GM12878 (cell line): ENCODE measurements at regions not wholly inside any gene's neighbourhood (a gene's known extent, or its start where the extent isn't known, plus 50 kb on each side); places are given as distances from the start of the nearest gene placed in this dataset.

Experiments
- ATAC-seq: fragments of 200-7000 bp; cut with Tn5 transposase; 3 replicates; pipeline ENCODE4 v1.9.1; 2020; ENCODE audit warnings: mild to moderate bottlenecking, moderate library complexity
- BruUV-seq: library from RNA; stranded (reverse); fragments of 400-500 nt; replicated peaks from 2 replicates; lab custom pipeline; 2021; lab: Mats Ljungman, UMichigan
- CTCF ChIA-PET: fragments of 300-600 bp; sonication (Branson Sonifier 250); formaldehyde crosslinking; extraction: SDS; loops from one replicate; lab custom pipeline; 2021; ENCODE audit warnings: inconsistent platforms; lab: Yijun Ruan, JAX
- POLR2A ChIA-PET: fragments of 350-600 bp; formaldehyde crosslinking; extraction: SDS; loops from one replicate; lab custom pipeline; 2021; ENCODE audit warnings: inconsistent platforms; lab: Charles Lee
- RAD21 ChIA-PET: fragments of 300-600 bp; sonication (Branson Sonifier 250); formaldehyde crosslinking; loops from one replicate; lab custom pipeline; 2023; ENCODE audit warnings: antibody characterized with exemption; ENCODE audit not compliant: unreplicated experiment; lab: Charles Lee
- SMC1A ChIA-PET: fragments of 300-600 bp; sonication (Branson Sonifier 250); formaldehyde crosslinking; loops from one replicate; lab custom pipeline; 2023; ENCODE audit not compliant: unreplicated experiment, uncharacterized antibody; lab: Charles Lee
- DNase-seq: peaks from one replicate; pipeline ENCODE4 v3.0.0-alpha.2; 2011; ENCODE audit warnings: low read depth, low spot score
- FAIRE-seq: peaks from 3 replicates; lab custom pipeline; 2011; peaks lifted over from hg19 to GRCh38; lab: Jason Lieb, UNC
- H2AFZ ChIP-seq: 2 replicates; pipeline ENCODE4 v1.6.0; 2011; ENCODE audit warnings: low read depth, low read length, control low read depth; ENCODE audit not compliant: control insufficient read depth
- H3K27ac ChIP-seq: 2 replicates; pipeline ENCODE4 v1.5.1; 2011; ENCODE audit warnings: control low read depth; ENCODE audit not compliant: control insufficient read depth, insufficient read depth
- H3K27me3 ChIP-seq, 2 experiments: replicated peaks in 1 of 2; 2 replicates each; pipeline versions ENCODE4 v1.6.0 to v1.6.1; 2011; ENCODE audit warnings: low read length in 1 of 2; ENCODE audit not compliant: control insufficient read depth in 2 of 2, insufficient read depth in 2 of 2
- H3K36me3 ChIP-seq, 2 experiments: 2 replicates each; pipeline ENCODE4 v1.5.1; 2011; ENCODE audit warnings: low read length in 1 of 2; ENCODE audit not compliant: control insufficient read depth in 2 of 2, insufficient read depth in 2 of 2
- H3K4me1 ChIP-seq: 2 replicates; pipeline ENCODE4 v1.6.1; 2011; ENCODE audit warnings: mild to moderate bottlenecking, low read length, moderate library complexity, mixed read lengths; ENCODE audit not compliant: control insufficient read depth, insufficient read depth
- H3K4me2 ChIP-seq: 2 replicates; pipeline ENCODE4 v1.6.0; 2011; ENCODE audit warnings: control low read depth; ENCODE audit not compliant: control insufficient read depth, insufficient read depth
- H3K4me3 ChIP-seq: fragments of 200-600 bp; sonication (generic); 2 replicates; pipeline ENCODE4 v1.5.1; 2016
- H3K79me2 ChIP-seq: 2 replicates; pipeline ENCODE4 v1.6.0; 2011; ENCODE audit warnings: low read length; ENCODE audit not compliant: control insufficient read depth, insufficient read depth
- H3K9ac ChIP-seq: 2 replicates; pipeline ENCODE4 v1.8.0; 2011; ENCODE audit warnings: low read length, control low read depth, mixed read lengths; ENCODE audit not compliant: control insufficient read depth, insufficient read depth
- H3K9me3 ChIP-seq: replicated peaks from 3 replicates; pipeline ENCODE4 v1.5.1; 2011; ENCODE audit warnings: mild to moderate bottlenecking, low read length; ENCODE audit not compliant: control insufficient read depth, insufficient read depth
- H4K20me1 ChIP-seq: 2 replicates; pipeline ENCODE4 v1.6.0; 2011; ENCODE audit not compliant: control insufficient read depth, insufficient read depth
- BCL11A ChIP-seq: IDR thresholded peaks from 2 replicates; pipeline ENCODE4 v1.6.1; 2011; ENCODE audit warnings: low read depth, low read length
- CEBPZ ChIP-seq: fragments of 150-350 bp; IDR thresholded peaks from 2 replicates; pipeline ENCODE4 v1.6.1; 2016; ENCODE audit warnings: low read depth, low read length
- DPF2 ChIP-seq: fragments of 450-650 bp; IDR thresholded peaks from 2 replicates; pipeline ENCODE4 v1.6.1; 2017; ENCODE audit warnings: mild to moderate bottlenecking
- IKZF1 ChIP-seq: fragments of 450-650 bp; conservative IDR thresholded peaks from 2 replicates; pipeline ENCODE4 v1.6.1; 2017; ENCODE audit warnings: antibody characterized with exemption, mild to moderate bottlenecking
- KAT2A ChIP-seq: conservative IDR thresholded peaks from 2 replicates; pipeline ENCODE4 v1.6.1; 2011; ENCODE audit warnings: low read depth, low read length; ENCODE audit not compliant: control insufficient read depth
- MEF2B ChIP-seq: fragments of 450-650 bp; IDR thresholded peaks from 2 replicates; pipeline ENCODE4 v1.6.1; 2018; ENCODE audit warnings: mild to moderate bottlenecking, moderate library complexity; ENCODE audit not compliant: partially characterized antibody, poor library complexity, severe bottlenecking
- PAX5 ChIP-seq: IDR thresholded peaks from 2 replicates; pipeline ENCODE4 v1.6.1; 2011; ENCODE audit warnings: low read depth, low read length, borderline replicate concordance
- RELA ChIP-seq: fragments of 450-650 bp; IDR thresholded peaks from 2 replicates; pipeline ENCODE4 v1.8.0; 2014; ENCODE audit warnings: borderline replicate concordance; ENCODE audit not compliant: partially characterized antibody
- RFX5 ChIP-seq: IDR thresholded peaks from 2 replicates; pipeline ENCODE4 v1.6.1; 2011; ENCODE audit warnings: low read depth, low read length, improper control_type of control experiment
- STAT3 ChIP-seq: IDR thresholded peaks from 2 replicates; pipeline ENCODE4 v1.6.1; 2011; ENCODE audit warnings: low read depth, low read length, improper control_type of control experiment
- SUZ12 ChIP-seq: fragments of 200-600 bp; sonication (generic); IDR thresholded peaks from one replicate; pipeline ENCODE4 v1.6.1; 2018; ENCODE audit warnings: antibody characterized with exemption, mild to moderate bottlenecking; ENCODE audit not compliant: unreplicated experiment
- ZBTB4 ChIP-seq: fragments of 450-650 bp; formaldehyde crosslinking; IDR thresholded peaks from 2 replicates; pipeline ENCODE4 v1.4.0; 2022; ENCODE audit warnings: mild to moderate bottlenecking, moderate library complexity
- ZNF24 ChIP-seq: fragments of 450-650 bp; IDR thresholded peaks from 2 replicates; pipeline ENCODE4 v1.6.1; 2017; ENCODE audit warnings: antibody characterized with exemption, mild to moderate bottlenecking
- WGBS: methylation state at CpG from one replicate; pipeline ENCODE4 v1.1.6; 2016; ENCODE audit warnings: low lambda C conversion rate; ENCODE audit not compliant: insufficient replicate concordance, insufficient coverage; ENCODE audit errors: missing lambda C conversion rate; 5-methylcytosine and 5-hydroxymethylcytosine counted together
- in situ Hi-C: fragments of 300-500 bp; cut with MboI; formaldehyde crosslinking; loops from 9 replicates; pipeline ENCODE4 v1.14.3; 2018; ENCODE audit warnings: mixed read lengths
- intact Hi-C: fragments of 100-400 bp; cut with micrococcal nuclease; formaldehyde crosslinking; loops from one replicate; pipeline ENCODE4 v1.14.2; 2022; ENCODE audit not compliant: unreplicated experiment
- TF ChIP-seq, protein P1 (sequence below): fragments of 450-650 bp; IDR thresholded peaks from 2 replicates; pipeline ENCODE4 v1.6.1; 2018; ENCODE audit warnings: borderline replicate concordance, mild to moderate bottlenecking; ENCODE audit not compliant: partially characterized antibody
- TF ChIP-seq, protein P2 (sequence below): fragments of 450-650 bp; IDR thresholded peaks from 2 replicates; pipeline ENCODE4 v1.6.1; 2014; ENCODE audit warnings: mild to moderate bottlenecking

GRCh38 chr16:7990626-7991260 is 599.6 kb downstream of the TMEM114 start:
- intact Hi-C loops, result no loop called here
- no peak for TF ChIP-seq SUZ12
- no peak for TF ChIP-seq RELA
- TF ChIP-seq ZBTB4 (CRISPR knock-in tag), result no peak
- TF ChIP-seq MEF2B, result no peak
- TF ChIP-seq ZNF24, result no peak
- TF ChIP-seq CEBPZ, result no peak
- TF ChIP-seq IKZF1, result no peak
- no peak for TF ChIP-seq PAX5
- TF ChIP-seq KAT2A, result no peak
- TF ChIP-seq BCL11A, result no peak
- no peak for TF ChIP-seq DPF2
- TF ChIP-seq, protein P1, sequence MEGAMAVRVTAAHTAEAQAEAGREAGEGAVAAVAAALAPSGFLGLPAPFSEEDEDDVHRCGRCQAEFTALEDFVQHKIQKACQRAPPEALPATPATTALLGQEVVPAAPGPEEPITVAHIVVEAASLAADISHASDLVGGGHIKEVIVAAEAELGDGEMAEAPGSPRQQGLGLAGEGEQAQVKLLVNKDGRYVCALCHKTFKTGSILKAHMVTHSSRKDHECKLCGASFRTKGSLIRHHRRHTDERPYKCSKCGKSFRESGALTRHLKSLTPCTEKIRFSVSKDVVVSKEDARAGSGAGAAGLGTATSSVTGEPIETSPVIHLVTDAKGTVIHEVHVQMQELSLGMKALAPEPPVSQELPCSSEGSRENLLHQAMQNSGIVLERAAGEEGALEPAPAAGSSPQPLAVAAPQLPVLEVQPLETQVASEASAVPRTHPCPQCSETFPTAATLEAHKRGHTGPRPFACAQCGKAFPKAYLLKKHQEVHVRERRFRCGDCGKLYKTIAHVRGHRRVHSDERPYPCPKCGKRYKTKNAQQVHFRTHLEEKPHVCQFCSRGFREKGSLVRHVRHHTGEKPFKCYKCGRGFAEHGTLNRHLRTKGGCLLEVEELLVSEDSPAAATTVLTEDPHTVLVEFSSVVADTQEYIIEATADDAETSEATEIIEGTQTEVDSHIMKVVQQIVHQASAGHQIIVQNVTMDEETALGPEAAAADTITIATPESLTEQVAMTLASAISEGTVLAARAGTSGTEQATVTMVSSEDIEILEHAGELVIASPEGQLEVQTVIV, result no peak
- no peak for TF ChIP-seq RFX5
- TF ChIP-seq, protein P2, sequence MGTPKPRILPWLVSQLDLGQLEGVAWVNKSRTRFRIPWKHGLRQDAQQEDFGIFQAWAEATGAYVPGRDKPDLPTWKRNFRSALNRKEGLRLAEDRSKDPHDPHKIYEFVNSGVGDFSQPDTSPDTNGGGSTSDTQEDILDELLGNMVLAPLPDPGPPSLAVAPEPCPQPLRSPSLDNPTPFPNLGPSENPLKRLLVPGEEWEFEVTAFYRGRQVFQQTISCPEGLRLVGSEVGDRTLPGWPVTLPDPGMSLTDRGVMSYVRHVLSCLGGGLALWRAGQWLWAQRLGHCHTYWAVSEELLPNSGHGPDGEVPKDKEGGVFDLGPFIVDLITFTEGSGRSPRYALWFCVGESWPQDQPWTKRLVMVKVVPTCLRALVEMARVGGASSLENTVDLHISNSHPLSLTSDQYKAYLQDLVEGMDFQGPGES, result no peak
- no peak for TF ChIP-seq STAT3

More at GRCh38 chr16:7990626-7991260, 599.6 kb downstream of the TMEM114 start:
- SMC1A ChIA-PET, result no interaction called here
- in situ Hi-C loops, result no loop called here
- Histone ChIP-seq H4K20me1 (no peaks in the 10 kb centered on the region), H2AFZ (no peak overlapping the region), H3K4me2 (no peak overlapping the region), H3K79me2 (no peaks in the 10 kb centered on the region), H3K27ac (no peak overlapping the region), H3K9me3 (no peaks in the 10 kb centered on the region), H3K9ac (no peak overlapping the region), H3K27me3 (no peaks in the 10 kb centered on the region), H3K36me3 (no peaks in the 10 kb centered on the region), H3K4me3 (no peak overlapping the region), H3K4me1 (no peaks in the 10 kb centered on the region)
- POLR2A ChIA-PET, result no interaction called here
- no TSS peak for BruUV-seq
- DNase-seq (no peak), FAIRE-seq (no peak), ATAC-seq (no peak)
- 37% methylated on average over 11 of the region's 11 CpGs for WGBS
- RAD21 ChIA-PET, result no interaction called here
- CTCF ChIA-PET, result interaction anchor here (0.6 kb wide), 1 partner anchor 187 kb away, joined by 3 read pairs; no protein-coding TSS in a partner anchor
